ENCODE measurements at regions not wholly inside any gene's neighbourhood (a gene's known extent, or its start where the extent isn't known, plus 50 kb on each side); places are given as distances from the start of the nearest gene placed in this dataset.
"Not testable (repeated sequence)": the region's sequence is repeated elsewhere in the genome, so short reads cannot be mapped to it uniquely, and the experiment has no call there.

- no peak for TF ChIP-seq CTCF (IDR thresholded peaks at IDR 0.05; ENCODE audit: borderline replicate concordance, insufficient read depth, low read depth, low read length)
- H3K4me3 ChIP-seq (ENCODE audit: low read depth, low read length), result no peak overlapping the region
These were observed 148.4 kb downstream of the MYCN start for GRCh38 chr2:16088802-16089112.

GRCh38 chr2:16088035-16088801 lies 147.9 kb downstream of the MYCN start:
- TF ChIP-seq CTCF (IDR thresholded peaks at IDR 0.05; ENCODE audit: borderline replicate concordance, insufficient read depth, low read depth, low read length), result no peak

GRCh38 chr2:16086136-16086535 lies 145.8 kb downstream of the MYCN start:
- H3K4me3 ChIP-seq (ENCODE audit: low read depth, low read length), result not testable (repeated sequence)

More at GRCh38 chr2:16088035-16088801, 147.9 kb downstream of the MYCN start:
- no peak overlapping the region for H3K4me3 ChIP-seq (ENCODE audit: low read depth, low read length)

GRCh38 chr2:16085073-16085472 lies 144.7 kb downstream of the MYCN start:
- no peak overlapping the region for H3K4me3 ChIP-seq (ENCODE audit: low read depth, low read length)
- no peak for TF ChIP-seq CTCF (IDR thresholded peaks at IDR 0.05; ENCODE audit: borderline replicate concordance, insufficient read depth, low read depth, low read length)

- no peak for TF ChIP-seq CTCF (IDR thresholded peaks at IDR 0.05; ENCODE audit: borderline replicate concordance, insufficient read depth, low read depth, low read length)
- no peak overlapping the region for H3K4me3 ChIP-seq (ENCODE audit: low read depth, low read length)
These were observed 143.9 kb downstream of the MYCN start for GRCh38 chr2:16084274-16084673.

GRCh38 chr2:16082276-16082675 lies 141.9 kb downstream of the MYCN start:
- TF ChIP-seq CTCF (IDR thresholded peaks at IDR 0.05; ENCODE audit: borderline replicate concordance, insufficient read depth, low read depth, low read length), result no peak

GRCh38 chr2:16081316-16082200 lies 141.2 kb downstream of the MYCN start:
- no peak for TF ChIP-seq CTCF (IDR thresholded peaks at IDR 0.05; ENCODE audit: borderline replicate concordance, insufficient read depth, low read depth, low read length)
- no peak overlapping the region for H3K4me3 ChIP-seq (ENCODE audit: low read depth, low read length)

More at GRCh38 chr2:16082276-16082675, 141.9 kb downstream of the MYCN start:
- H3K4me3 ChIP-seq (ENCODE audit: low read depth, low read length), result no peak overlapping the region
